HUES6 (cell line): ENCODE measurements at regions not wholly inside any gene's neighbourhood (a gene's known extent, or its start where the extent isn't known, plus 50 kb on each side); places are given as distances from the start of the nearest gene placed in this dataset.

ENCODE experiments used
- H3K27ac ChIP-seq: 2 replicates; pipeline ENCODE4 v1.7.0; 2013; ENCODE audit warnings: low read depth, mild to moderate bottlenecking, low read length, inconsistent platforms
- H3K27me3 ChIP-seq: 2 replicates; pipeline ENCODE4 v1.6.1; 2013; ENCODE audit warnings: low read length; ENCODE audit not compliant: control insufficient read depth, insufficient read depth
- H3K36me3 ChIP-seq: 2 replicates; pipeline ENCODE4 v1.6.1; 2013; ENCODE audit warnings: low read length; ENCODE audit not compliant: control insufficient read depth, insufficient read depth
- H3K4me1 ChIP-seq: 2 replicates; pipeline ENCODE4 v1.6.1; 2013; ENCODE audit warnings: low read length; ENCODE audit not compliant: control insufficient read depth, insufficient read depth
- H3K4me3 ChIP-seq: 2 replicates; pipeline ENCODE4 v1.5.1; 2013; ENCODE audit warnings: low read depth, low read length
- H3K9ac ChIP-seq: one replicate; pipeline ENCODE4 v1.6.1; 2013; ENCODE audit warnings: mild to moderate bottlenecking, low read length
- H3K9me3 ChIP-seq: 2 replicates; pipeline ENCODE4 v1.6.1; 2013; ENCODE audit warnings: low read depth, low read length; ENCODE audit not compliant: control insufficient read depth, insufficient read depth

DNA sequence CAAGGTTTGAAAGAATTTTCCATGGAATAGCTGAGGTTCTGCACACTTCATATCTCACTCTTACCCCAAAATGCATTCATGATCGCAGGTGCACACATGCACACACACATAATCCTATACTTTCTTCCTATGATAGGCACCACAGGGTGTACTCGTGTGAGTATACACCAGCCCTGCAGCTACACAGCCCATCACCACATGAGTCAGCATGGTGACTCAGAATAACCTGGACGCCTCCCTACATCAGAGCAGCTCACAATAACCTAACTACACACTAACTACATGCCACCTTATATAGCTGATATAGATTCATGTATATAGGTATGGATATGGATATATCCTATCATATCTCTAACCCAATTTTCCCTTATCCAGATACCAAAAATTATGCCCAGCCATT, 850.2 kb upstream of the TMEM132C start:
- peaks cover 16% of the 10 kb centered on the region for H3K4me1 ChIP-seq
- no peaks in the 10 kb centered on the region for H3K27me3 ChIP-seq
- no peak overlapping the region for H3K27ac ChIP-seq
- no peaks in the 10 kb centered on the region for H3K36me3 ChIP-seq
- H3K4me3 ChIP-seq: no peak overlapping the region
- no peak overlapping the region for H3K9ac ChIP-seq
- H3K9me3 ChIP-seq: no peaks in the 10 kb centered on the region

DNA sequence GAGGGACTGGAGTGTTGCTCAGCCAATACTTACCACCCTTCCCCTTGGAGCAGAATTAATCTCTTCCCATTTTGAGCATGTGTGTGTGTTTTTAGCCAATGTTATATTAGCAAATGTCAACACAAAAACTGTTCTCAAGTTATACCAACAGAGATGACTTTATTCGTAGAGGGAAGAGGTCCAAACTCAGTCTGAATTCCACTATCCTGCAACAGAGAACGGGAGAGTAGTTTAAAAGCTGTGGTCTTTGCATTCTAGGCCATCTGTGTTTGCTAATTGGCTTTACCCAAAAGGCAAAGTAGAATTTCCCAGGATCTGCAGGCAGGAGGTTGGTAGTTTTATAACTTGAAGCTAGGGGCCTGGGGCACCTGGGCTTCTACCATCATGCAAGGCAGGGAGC, 847.9 kb upstream of the TMEM132C start:
- Histone ChIP-seq H3K9ac (no peak overlapping the region), H3K4me3 (no peak overlapping the region), H3K4me1 (peaks cover 16% of the 10 kb centered on the region), H3K27ac (no peak overlapping the region), H3K9me3 (no peaks in the 10 kb centered on the region), H3K36me3 (no peaks in the 10 kb centered on the region), H3K27me3 (no peaks in the 10 kb centered on the region)

DNA sequence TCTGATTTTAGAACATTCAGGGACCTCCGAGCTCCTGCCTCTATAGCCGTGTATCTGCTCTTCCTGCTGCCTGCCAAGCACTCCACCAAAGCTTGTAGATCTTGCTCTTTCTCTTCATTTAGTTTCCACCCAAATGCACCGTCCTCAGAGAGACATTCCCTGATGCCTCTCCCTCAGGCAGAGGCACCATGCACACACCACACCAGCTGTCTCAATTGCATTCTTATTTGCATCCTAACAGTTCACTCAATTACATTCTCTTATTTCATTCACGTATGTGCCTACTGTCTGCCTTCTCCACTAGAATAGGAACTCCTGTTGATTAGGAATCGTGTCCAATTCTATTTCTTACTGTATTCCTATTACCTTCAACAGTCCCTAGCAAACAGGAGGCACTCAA, 845.4 kb upstream of the TMEM132C start:
- Histone ChIP-seq H3K9me3 (no peaks in the 10 kb centered on the region), H3K27ac (no peak overlapping the region), H3K9ac (no peak overlapping the region), H3K4me3 (no peak overlapping the region), H3K27me3 (no peaks in the 10 kb centered on the region), H3K36me3 (no peaks in the 10 kb centered on the region), H3K4me1 (no peaks in the 10 kb centered on the region)

DNA sequence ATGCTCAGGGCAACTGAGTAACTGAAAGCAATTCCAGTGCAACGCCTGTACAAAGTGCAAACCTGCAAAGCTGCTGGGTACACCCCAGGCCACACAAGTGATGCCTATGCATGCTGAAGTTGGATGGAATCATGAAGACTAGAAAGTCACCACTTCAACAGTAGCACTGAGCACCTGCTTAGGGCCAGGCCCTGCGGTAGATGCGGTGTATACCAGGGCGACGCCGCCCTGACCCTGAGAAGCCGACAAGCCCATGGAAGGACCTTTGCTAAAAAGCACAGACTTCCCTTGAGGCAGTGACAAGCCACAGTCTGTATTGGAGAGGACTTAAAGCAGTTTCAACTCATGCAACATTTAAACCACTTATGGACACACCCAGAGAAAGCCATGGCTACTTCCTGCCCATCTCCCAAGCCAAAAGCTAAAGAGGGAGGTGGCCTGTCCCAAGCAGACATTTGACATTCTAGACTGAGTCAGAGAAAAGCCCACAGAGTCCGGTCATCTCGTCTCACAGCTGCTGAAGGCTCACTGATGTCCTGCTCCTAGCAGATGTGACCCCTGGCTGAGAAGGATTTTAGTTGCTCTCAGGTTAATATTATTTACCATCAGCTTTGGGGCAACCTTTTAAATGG, 843.9 kb upstream of the TMEM132C start:
- H3K4me1 ChIP-seq: no peaks in the 10 kb centered on the region
- no peak overlapping the region for H3K9ac ChIP-seq
- no peak overlapping the region for H3K4me3 ChIP-seq
- H3K27me3 ChIP-seq: no peaks in the 10 kb centered on the region
- H3K36me3 ChIP-seq: no peaks in the 10 kb centered on the region
- H3K9me3 ChIP-seq: no peaks in the 10 kb centered on the region
- H3K27ac ChIP-seq: no peak overlapping the region

DNA sequence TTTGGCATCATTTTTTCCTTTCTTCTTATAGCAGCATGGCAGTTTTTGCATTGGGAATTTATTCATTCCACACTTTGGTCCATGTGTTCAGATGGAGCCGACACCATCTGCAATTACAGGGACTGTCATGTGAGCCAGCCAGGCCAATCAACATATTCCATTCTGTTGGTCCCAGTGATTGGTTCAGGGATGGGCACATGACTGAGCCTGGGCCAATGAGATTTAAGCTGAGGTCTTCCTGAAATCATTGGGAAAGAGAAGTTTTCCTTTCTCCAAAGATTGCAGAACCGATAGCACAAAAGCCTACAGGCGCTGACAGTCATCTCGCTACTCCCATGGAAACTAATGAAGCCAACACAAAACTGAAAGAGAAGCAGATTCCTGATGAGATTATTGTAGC, 841.5 kb upstream of the TMEM132C start:
- H3K27ac ChIP-seq: no peak overlapping the region
- H3K4me1 ChIP-seq: no peaks in the 10 kb centered on the region
- no peak overlapping the region for H3K9ac ChIP-seq
- H3K36me3 ChIP-seq: no peaks in the 10 kb centered on the region
- H3K27me3 ChIP-seq: no peaks in the 10 kb centered on the region
- no peak overlapping the region for H3K4me3 ChIP-seq
- no peaks in the 10 kb centered on the region for H3K9me3 ChIP-seq

GRCh38 chr12:127428420-127428819, 838.5 kb upstream of the TMEM132C start:
- no peak overlapping the region for H3K27ac ChIP-seq
- no peaks in the 10 kb centered on the region for H3K4me1 ChIP-seq
- H3K27me3 ChIP-seq: no peaks in the 10 kb centered on the region
- H3K9me3 ChIP-seq: no peaks in the 10 kb centered on the region
- H3K9ac ChIP-seq: no peak overlapping the region
- H3K36me3 ChIP-seq: no peaks in the 10 kb centered on the region
- H3K4me3 ChIP-seq: no peak overlapping the region

DNA sequence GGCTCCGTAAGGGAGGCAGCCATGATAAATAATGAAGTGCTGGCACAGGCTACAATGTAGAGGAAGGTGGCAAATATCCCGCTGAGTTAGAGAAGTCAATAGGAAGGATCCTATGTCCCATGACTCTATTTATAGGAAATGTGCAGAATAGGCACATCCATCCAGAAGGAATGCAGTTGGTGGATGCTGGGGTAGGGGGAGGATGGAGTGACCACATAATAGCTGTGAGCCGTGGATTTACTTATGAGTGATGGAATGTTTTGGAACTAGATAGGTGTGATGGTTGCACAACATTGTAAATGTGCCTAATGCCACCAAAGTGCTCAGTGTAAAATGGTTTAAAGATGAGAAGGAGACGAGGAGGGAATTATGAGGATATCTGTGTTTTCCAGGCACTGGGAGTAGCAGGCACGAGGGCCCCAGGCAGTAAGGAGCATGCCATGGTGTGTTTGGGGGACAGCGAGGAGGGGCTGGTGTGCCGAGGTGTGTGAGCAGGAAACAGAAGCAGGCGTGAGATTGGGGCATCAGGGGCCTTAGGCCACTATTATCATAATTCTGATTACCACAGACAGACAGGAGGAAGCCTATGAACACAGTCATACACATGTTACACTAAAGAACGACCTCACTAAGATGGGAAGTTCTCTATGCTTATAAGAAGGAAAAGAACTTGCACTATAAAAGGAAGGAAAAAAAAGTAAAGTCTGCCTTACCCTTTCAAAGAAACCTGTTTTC, 837.3 kb upstream of the TMEM132C start:
- Histone ChIP-seq H3K36me3 (no peaks in the 10 kb centered on the region), H3K4me1 (no peaks in the 10 kb centered on the region), H3K27ac (no peak overlapping the region), H3K9me3 (no peaks in the 10 kb centered on the region), H3K27me3 (no peaks in the 10 kb centered on the region), H3K9ac (no peak overlapping the region), H3K4me3 (no peak overlapping the region)

GRCh38 chr12:127430401-127430800, 836.6 kb upstream of the TMEM132C start:
- no peak overlapping the region for H3K9ac ChIP-seq
- H3K4me1 ChIP-seq: no peaks in the 10 kb centered on the region
- H3K9me3 ChIP-seq: no peaks in the 10 kb centered on the region
- no peak overlapping the region for H3K4me3 ChIP-seq
- H3K27ac ChIP-seq: no peak overlapping the region
- no peaks in the 10 kb centered on the region for H3K27me3 ChIP-seq
- no peaks in the 10 kb centered on the region for H3K36me3 ChIP-seq

DNA sequence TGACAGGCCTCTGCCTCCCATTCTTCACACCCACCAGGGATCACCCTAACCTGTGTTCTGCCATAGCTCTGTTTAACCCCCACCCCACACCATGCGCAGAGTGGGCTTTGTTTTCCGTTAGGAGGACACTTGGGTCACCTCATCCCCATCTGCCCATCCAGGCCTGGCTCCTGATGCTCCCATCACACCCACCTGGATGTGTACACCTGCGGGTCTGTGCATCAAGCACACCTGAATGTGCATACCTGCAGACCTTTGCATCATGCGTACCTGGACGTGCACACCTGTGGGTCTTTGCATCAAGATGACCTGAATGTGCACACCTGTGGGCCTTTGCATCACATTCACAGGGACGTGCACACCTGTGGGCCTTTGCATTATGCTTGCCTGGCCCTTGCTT, 835.8 kb upstream of the TMEM132C start:
- Histone ChIP-seq H3K4me1 (no peaks in the 10 kb centered on the region), H3K4me3 (no peak overlapping the region), H3K27me3 (no peaks in the 10 kb centered on the region), H3K36me3 (no peaks in the 10 kb centered on the region), H3K9ac (no peak overlapping the region), H3K27ac (no peak overlapping the region), H3K9me3 (no peaks in the 10 kb centered on the region)

DNA sequence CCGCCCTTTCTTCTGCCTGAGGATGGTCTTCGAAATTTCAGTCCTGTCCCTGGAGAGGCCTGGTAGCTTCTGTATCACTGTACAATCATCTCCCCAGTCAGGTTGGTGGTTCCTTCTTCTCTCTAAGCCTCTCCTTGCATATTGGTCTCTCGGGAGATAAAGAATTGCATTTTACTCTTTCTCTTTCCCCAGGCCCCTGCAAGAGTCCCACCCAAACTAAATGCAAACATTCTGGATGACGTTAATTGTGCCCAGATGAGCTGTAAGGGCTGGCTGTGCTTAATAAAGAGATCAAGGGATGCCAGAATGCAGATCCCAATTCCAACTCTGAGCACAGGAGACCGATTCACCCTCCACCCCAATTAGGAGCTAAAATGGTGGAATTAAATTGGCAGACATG, 835.4 kb upstream of the TMEM132C start:
- Histone ChIP-seq H3K9me3 (no peaks in the 10 kb centered on the region), H3K36me3 (no peaks in the 10 kb centered on the region), H3K27ac (no peak overlapping the region), H3K4me1 (no peaks in the 10 kb centered on the region), H3K9ac (no peak overlapping the region), H3K4me3 (no peak overlapping the region), H3K27me3 (no peaks in the 10 kb centered on the region)

DNA sequence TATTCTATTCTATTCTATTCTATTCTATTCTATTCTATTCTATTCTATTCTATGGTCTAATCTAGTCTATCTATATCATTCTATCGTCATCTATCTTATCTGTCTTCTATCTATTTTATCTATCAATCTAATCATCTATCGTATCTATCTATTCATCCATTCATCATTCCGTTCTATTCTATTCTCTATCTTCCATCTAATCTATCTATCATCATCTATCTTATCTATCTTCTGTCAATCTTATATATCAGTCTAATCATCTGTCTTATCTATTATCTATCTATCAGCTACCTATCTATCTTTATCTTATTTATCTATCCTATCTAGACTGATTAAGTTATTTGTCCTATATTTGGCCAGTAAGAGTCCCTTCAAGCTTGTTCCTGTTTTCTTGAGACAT, 831.5 kb upstream of the TMEM132C start:
- Histone ChIP-seq H3K9ac (no peak overlapping the region), H3K27me3 (peaks cover 3% of the 10 kb centered on the region; the same call in 1 of the 2 replicates), H3K4me3 (no peak overlapping the region), H3K36me3 (no peaks in the 10 kb centered on the region), H3K9me3 (peaks cover 14% of the 10 kb centered on the region), H3K27ac (no peak overlapping the region), H3K4me1 (no peaks in the 10 kb centered on the region)
